Loucy (cell line): ENCODE measurements at regions not wholly inside any gene's neighbourhood (a gene's known extent, or its start where the extent isn't known, plus 50 kb on each side); places are given as distances from the start of the nearest gene placed in this dataset.
"Not testable (repeated sequence)": the region's sequence is repeated elsewhere in the genome, so short reads cannot be mapped to it uniquely, and the experiment has no call there.

Source experiments
- H2AFZ ChIP-seq: fragments of 200-600 bp; sonication (generic); 2 replicates; pipeline ENCODE4 v1.6.0; 2016; ENCODE audit warnings: antibody characterized with exemption, mild to moderate bottlenecking, low read length, moderate library complexity
- H3F3A ChIP-seq: fragments of 200-600 bp; 2 replicates; pipeline ENCODE4 v1.6.0; 2016; ENCODE audit warnings: antibody characterized with exemption, low read depth, mild to moderate bottlenecking
- H3K27me3 ChIP-seq: fragments of 200-600 bp; sonication (generic); 2 replicates; pipeline ENCODE4 v1.6.1; 2014; ENCODE audit warnings: low read length, mild to moderate bottlenecking; ENCODE audit not compliant: insufficient read depth, poor library complexity, severe bottlenecking
- H3K36me3 ChIP-seq: fragments of 200-600 bp; sonication (generic); 2 replicates; pipeline ENCODE4 v1.6.1; 2016; ENCODE audit warnings: low read length; ENCODE audit not compliant: insufficient read depth
- H3K4me1 ChIP-seq: fragments of 200-600 bp; sonication (generic); 2 replicates; pipeline ENCODE4 v1.5.1; 2014; ENCODE audit warnings: low read length, mild to moderate bottlenecking; ENCODE audit not compliant: insufficient read depth, poor library complexity, severe bottlenecking
- H3K4me2 ChIP-seq: fragments of 200-600 bp; sonication (generic); 2 replicates; pipeline ENCODE4 v1.6.0; 2014; ENCODE audit warnings: antibody characterized with exemption, low read length, low read depth, mild to moderate bottlenecking; ENCODE audit not compliant: poor library complexity, severe bottlenecking
- H3K4me3 ChIP-seq: fragments of 200-600 bp; sonication (generic); 2 replicates; pipeline ENCODE4 v1.5.1; 2014; ENCODE audit warnings: low read length, mild to moderate bottlenecking, mixed read lengths; ENCODE audit not compliant: poor library complexity, severe bottlenecking
- H3K79me2 ChIP-seq: fragments of 200-600 bp; sonication (generic); 2 replicates; pipeline ENCODE4 v1.6.1; 2014; ENCODE audit warnings: low read length; ENCODE audit not compliant: insufficient read depth
- H3K9ac ChIP-seq: fragments of 200-600 bp; sonication (generic); 2 replicates; pipeline ENCODE4 v1.6.0; 2014; ENCODE audit warnings: mild to moderate bottlenecking, low read depth, low read length, moderate library complexity; ENCODE audit not compliant: poor library complexity, severe bottlenecking
- H3K9me2 ChIP-seq: fragments of 200-600 bp; sonication (generic); replicated peaks from 2 replicates; pipeline ENCODE4 v1.6.1; 2016; ENCODE audit warnings: low read depth, low read length, mixed read lengths
- H3K9me3 ChIP-seq: fragments of 200-600 bp; sonication (generic); 2 replicates; pipeline ENCODE4 v1.6.1; 2014; ENCODE audit warnings: mild to moderate bottlenecking, antibody characterized with exemption, low read length, low read depth; ENCODE audit not compliant: insufficient read depth
- H4K20me1 ChIP-seq: fragments of 200-600 bp; sonication (generic); 2 replicates; pipeline ENCODE4 v1.6.0; 2014; ENCODE audit warnings: antibody characterized with exemption, low read length, mild to moderate bottlenecking; ENCODE audit not compliant: insufficient read depth, poor library complexity, severe bottlenecking

DNA sequence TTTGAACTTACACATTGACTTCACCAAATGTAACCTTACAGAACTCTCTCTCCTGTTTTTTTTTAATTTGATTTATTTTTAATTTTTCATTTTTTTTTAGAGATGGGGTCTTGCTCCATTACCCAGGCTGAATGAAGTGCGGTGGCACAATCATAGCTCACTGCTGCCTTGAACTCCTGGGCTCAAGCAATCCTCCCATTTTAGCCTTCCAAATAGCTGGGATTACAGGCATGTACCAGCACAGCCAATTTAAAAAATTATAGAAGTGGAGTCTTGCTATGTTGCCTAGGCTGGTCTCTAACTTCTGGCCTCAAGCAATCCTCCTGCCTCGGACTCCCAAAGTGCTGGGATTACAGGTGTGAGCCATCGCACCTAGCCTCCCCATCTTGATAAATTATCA lies 2889.7 kb upstream of the OR11H1 start:
- not testable (repeated sequence) for H3K9me3 ChIP-seq, H3F3A ChIP-seq, H3K79me2 ChIP-seq

More for the DNA sequence above, 2889.7 kb upstream of the OR11H1 start:
- not testable (repeated sequence) for H3K27me3 ChIP-seq, H3K4me3 ChIP-seq, H3K4me1 ChIP-seq, H3K4me2 ChIP-seq, H3K9ac ChIP-seq, H4K20me1 ChIP-seq, H2AFZ ChIP-seq, H3K9me2 ChIP-seq, H3K36me3 ChIP-seq
